K562 (cell line): ENCODE measurements at regions not wholly inside any gene's neighbourhood (a gene's known extent, or its start where the extent isn't known, plus 50 kb on each side); places are given as distances from the start of the nearest gene placed in this dataset.

Experiments used
- ARID2 ChIP-seq: fragments of 450-650 bp; IDR thresholded peaks from 2 replicates; pipeline ENCODE4 v1.6.1; 2017; ENCODE audit warnings: antibody characterized with exemption, mild to moderate bottlenecking
- ATF3 ChIP-seq, 2 experiments: fragments of 450-650 bp in 1 of 2; sonication (generic) in 1 of 2; formaldehyde crosslinking in 1 of 2; IDR thresholded peaks in 1 of 2; conservative IDR thresholded peaks in 1 of 2; 2 replicates each; pipeline versions ENCODE4 v1.6.1 to v1.8.1; 2016 to 2023; ENCODE audit warnings: mild to moderate bottlenecking in 2 of 2, moderate library complexity in 2 of 2, inconsistent platforms in 1 of 2, missing genetic modification reagents in 1 of 2
- BCLAF1 ChIP-seq, 2 experiments: fragments of 450-650 bp in 1 of 2; IDR thresholded peaks; 2 replicates each; pipeline ENCODE4 v1.6.1; 2011 to 2017; ENCODE audit warnings: low read depth in 2 of 2, antibody characterized with exemption in 1 of 2, borderline replicate concordance in 1 of 2, low read length in 1 of 2, mild to moderate bottlenecking in 1 of 2, mixed read lengths in 1 of 2; ENCODE audit not compliant: control insufficient read depth in 1 of 2
- HMBOX1 ChIP-seq: sonication (generic); IDR thresholded peaks from 2 replicates; pipeline ENCODE4 v1.6.1; 2016
- KLF10 ChIP-seq: fragments of 250-450 bp; sonication (Bioruptor Pico); IDR thresholded peaks from 2 replicates; pipeline ENCODE4 v1.6.1; 2021; ENCODE audit warnings: matching md5 sums
- L3MBTL2 ChIP-seq: fragments of 450-650 bp; IDR thresholded peaks from 2 replicates; pipeline ENCODE4 v1.6.1; 2016; ENCODE audit warnings: mild to moderate bottlenecking, moderate library complexity
- NFE2 ChIP-seq: IDR thresholded peaks from 2 replicates; pipeline ENCODE4 v1.6.1; 2014; ENCODE audit warnings: antibody characterized with exemption, low read depth
- POLR2AphosphoS2 ChIP-seq: IDR thresholded peaks from 2 replicates; pipeline ENCODE4 v1.6.1; 2012; ENCODE audit warnings: low read length, improper control_type of control experiment
- RAD21 ChIP-seq, 2 experiments: fragments of 250-450 bp in 1 of 2; fragments of 450-650 bp in 1 of 2; sonication (Bioruptor Pico) in 1 of 2; formaldehyde crosslinking in 1 of 2; IDR thresholded peaks in 1 of 2; conservative IDR thresholded peaks in 1 of 2; 2 replicates each; pipeline versions ENCODE4 v1.4.0 to v1.8.0; 2020 to 2022; ENCODE audit warnings: mild to moderate bottlenecking in 2 of 2, moderate library complexity in 1 of 2
- RUNX1 ChIP-seq: sonication (generic); IDR thresholded peaks from 2 replicates; pipeline ENCODE4 v1.6.1; 2016; ENCODE audit warnings: antibody characterized with exemption, low read depth
- ZNF232 ChIP-seq: sonication (generic); formaldehyde crosslinking; IDR thresholded peaks from 2 replicates; pipeline ENCODE4 v1.8.0; 2022; ENCODE audit warnings: mild to moderate bottlenecking, missing genetic modification reagents
- ZNF280A ChIP-seq: fragments of 450-650 bp; IDR thresholded peaks from 2 replicates; pipeline ENCODE4 v1.6.1; 2018; ENCODE audit warnings: mild to moderate bottlenecking, low read depth; ENCODE audit not compliant: partially characterized antibody
- ZNF444 ChIP-seq: fragments of 250-450 bp; sonication (Bioruptor Pico); IDR thresholded peaks from 2 replicates; pipeline ENCODE4 v1.4.0; 2020; ENCODE audit warnings: mild to moderate bottlenecking, moderate library complexity
- ZNF592 ChIP-seq: fragments of 450-650 bp; IDR thresholded peaks from 2 replicates; pipeline ENCODE4 v1.6.1; 2017; ENCODE audit warnings: antibody characterized with exemption, mild to moderate bottlenecking

- no peak for TF ChIP-seq KLF10 (CRISPR knock-in tag)
- no peak for TF ChIP-seq ZNF232 (CRISPR knock-in tag)
- TF ChIP-seq NFE2, result no peak
- no peak for TF ChIP-seq ZNF280A
- TF ChIP-seq BCLAF1 (IDR thresholded peaks at IDR 0.05; ENCODE audit: borderline replicate concordance in 1 of 2, control insufficient read depth in 1 of 2, low read depth in 2 of 2, low read length in 1 of 2), result no peak
- no peak for TF ChIP-seq ATF3 (IDR thresholded peaks at IDR 0.05)
- TF ChIP-seq ATF3 (CRISPR knock-in tag; conservative IDR thresholded peaks at IDR 0.05), result no peak
- no peak for TF ChIP-seq RAD21 (CRISPR knock-in tag; conservative IDR thresholded peaks at IDR 0.05 in 1 of 2, IDR thresholded peaks at IDR 0.05 in 1 of 2)
- TF ChIP-seq L3MBTL2, result no peak
- no peak for TF ChIP-seq POLR2AphosphoS2
- TF ChIP-seq ZNF592, result no peak
- no peak for TF ChIP-seq ZNF444 (CRISPR knock-in tag)
- no peak for TF ChIP-seq HMBOX1
- no peak for TF ChIP-seq RUNX1
- TF ChIP-seq ARID2, result no peak
Measured at GRCh38 chr3:177371146-177371545, 173.9 kb upstream of the TBL1XR1 start (continued).
